Spleen (tissue), 11 donors: ENCODE measurements at regions not wholly inside any gene's neighbourhood (a gene's known extent, or its start where the extent isn't known, plus 50 kb on each side); places are given as distances from the start of the nearest gene placed in this dataset.

Source experiments
- DNase-seq: peaks from one replicate; pipeline ENCODE4 v3.0.0-alpha.2; 2020
- H3K27ac ChIP-seq, 8 donors: fragments of 200-600 bp; sonication (generic) in 7 of 8; 1 replicate in 4 of 8; 2 replicates in 4 of 8; pipeline versions ENCODE4 v1.5.0 to v1.8.0; 2016 to 2021; ENCODE audit warnings: inconsistent platforms in 4 of 8, mild to moderate bottlenecking in 4 of 8, moderate library complexity in 1 of 8
- H3K27me3 ChIP-seq, 7 donors: fragments of 200-600 bp; sonication (generic) in 6 of 7; replicated peaks in 1 of 7; 1 replicate in 4 of 7; 2 replicates in 3 of 7; pipeline versions ENCODE4 v1.5.0 to v1.8.0; 2016 to 2021; ENCODE audit warnings: inconsistent platforms in 3 of 7, mild to moderate bottlenecking in 1 of 7
- H3K36me3 ChIP-seq, 6 donors: fragments of 200-600 bp; sonication (generic) in 5 of 6; 1 replicate in 4 of 6; 2 replicates in 2 of 6; pipeline versions ENCODE4 v1.5.0 to v1.8.0; 2016 to 2021; ENCODE audit warnings: inconsistent platforms in 2 of 6
- H3K4me1 ChIP-seq, 6 donors: fragments of 200-600 bp; sonication (generic) in 5 of 6; 1 replicate in 3 of 6; 2 replicates in 3 of 6; pipeline versions ENCODE4 v1.5.0 to v1.8.0; 2016 to 2021; ENCODE audit warnings: inconsistent platforms in 3 of 6
- H3K4me3 ChIP-seq, 8 donors: fragments of 200-600 bp; sonication (generic) in 7 of 8; 1 replicate in 4 of 8; 2 replicates in 4 of 8; pipeline versions ENCODE4 v1.5.0 to v1.8.0; 2016 to 2021; ENCODE audit warnings: inconsistent platforms in 4 of 8, mild to moderate bottlenecking in 4 of 8, moderate library complexity in 2 of 8
- H3K9me3 ChIP-seq, 8 donors: fragments of 200-600 bp; sonication (generic) in 7 of 8; 1 replicate in 4 of 8; 2 replicates in 4 of 8; pipeline versions ENCODE4 v1.5.0 to v1.8.0; 2016 to 2021; ENCODE audit warnings: inconsistent platforms in 4 of 8
- POLR2A ChIP-seq, 3 donors: fragments of 450-650 bp; IDR thresholded peaks; one replicate each; pipeline ENCODE4 v1.5.1; 2017; ENCODE audit warnings: antibody characterized with exemption in 3 of 3, mild to moderate bottlenecking in 1 of 3
- POLR2AphosphoS5 ChIP-seq, 3 donors: sonication (generic); formaldehyde crosslinking; IDR thresholded peaks; one replicate each; pipeline ENCODE4 v1.5.1; 2017; ENCODE audit warnings: antibody characterized with exemption in 3 of 3
- WGBS, 5 donors: extraction: QIAGEN DNeasy Blood & Tissue Kit in 3 of 5; methylation state at CpG; one replicate each; pipeline versions ENCODE4 v1.1.5 to v1.1.7; 2013 to 2018; 5-methylcytosine and 5-hydroxymethylcytosine counted together
- intact Hi-C: fragments of 100-400 bp; cut with DNase I; formaldehyde crosslinking; loops from one replicate; pipeline ENCODE4 v1.15.0; 2023; ENCODE audit warnings: low total_unique reads
- TF ChIP-seq, protein P1 (sequence below), 11 experiments: fragments of 200-600 bp in 7 of 11; fragments of 450-650 bp in 4 of 11; sonication (generic) in 4 of 11; IDR thresholded peaks in 8 of 11; conservative IDR thresholded peaks in 3 of 11; 1 replicate in 7 of 11; 2 replicates in 4 of 11; pipeline versions ENCODE4 v1.4.0 to v1.8.0; 2016 to 2021; ENCODE audit warnings: antibody characterized with exemption in 11 of 11, inconsistent platforms in 4 of 11, mild to moderate bottlenecking in 1 of 11
- donor health status: healthy with polysubstance abuse.
- donor health status: DM: no; HTN: no; CAD: no; lungs with moderate emphysema.
- donor health status: DM: no; HTN: no; CAD: no.
- donor health status: Bipolar disorder and iron deficiency.
- donor health status: healthy.
- donor health status: DM: no; HTN: no; CAD: no.
- donor health status: DM: yes; HTN: yes; CAD: no.

DNA sequence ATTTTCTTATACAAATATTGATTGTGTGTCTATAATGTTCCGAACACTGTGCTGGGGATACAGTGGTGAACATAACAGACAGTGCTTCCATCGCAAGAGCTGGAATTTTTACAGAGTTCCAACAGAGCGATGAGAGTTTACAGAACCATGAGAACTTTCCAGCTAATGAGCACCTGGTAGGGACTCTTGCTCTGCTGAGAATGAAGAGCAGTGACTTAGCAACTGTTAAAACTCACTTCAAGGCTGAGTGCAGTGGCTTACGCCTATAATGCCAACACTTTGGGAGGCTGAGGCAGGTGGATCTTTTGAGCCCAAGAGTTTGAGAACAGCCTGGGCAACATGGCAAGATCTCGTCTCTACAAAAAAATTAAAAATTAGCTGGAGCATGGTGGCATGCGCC lies 113.8 kb upstream of the DIO2 start:
- Histone ChIP-seq H3K27ac (no peak overlapping the region), H3K4me1 (no peaks in the 10 kb centered on the region), H3K36me3 (no peaks in the 10 kb centered on the region), H3K9me3 (peaks cover 0 to 17% (median 10%) of the 10 kb centered on the region in 8 donors), H3K4me3 (no peak overlapping the region), H3K27me3 (no peaks in the 10 kb centered on the region)
- DNase-seq, result no peak
- intact Hi-C loops, result no loop called here
- TF ChIP-seq POLR2AphosphoS5 (IDR thresholded peaks at IDR 0.05), result no peak
- 90 to 94% (median 92%) methylated on average over 6 of the region's 6 CpGs for WGBS, 5 donors

DNA sequence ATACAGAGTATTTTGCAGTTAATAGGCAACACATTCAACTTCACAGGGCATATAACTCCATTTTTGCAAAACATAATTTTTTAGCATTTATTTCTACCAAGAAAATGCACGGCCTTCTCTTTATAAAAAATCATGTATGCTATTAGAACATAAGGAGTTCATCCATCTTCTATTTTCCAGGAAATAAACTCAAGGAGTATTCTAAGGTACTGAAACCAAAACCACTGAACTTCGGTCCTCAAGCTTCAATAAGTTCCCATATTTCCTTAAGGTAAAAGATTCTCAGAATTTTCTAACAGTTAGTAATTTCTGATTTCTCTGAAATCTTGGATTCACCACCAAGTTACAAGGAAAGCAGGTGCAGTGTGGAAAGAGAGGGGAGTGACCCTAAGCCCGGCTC lies 113.3 kb upstream of the DIO2 start:
- intact Hi-C loops, result no loop called here
- no peak overlapping the region for H3K4me3 ChIP-seq
- TF ChIP-seq POLR2A (IDR thresholded peaks at IDR 0.05), result no peak
- 69 to 77% (median 74%) methylated on average over 3 of the region's 3 CpGs for WGBS, 5 donors
- H3K9me3 ChIP-seq, result peaks cover 0 to 21% (median 15%) of the 10 kb centered on the region in 8 donors
- no peaks in the 10 kb centered on the region for H3K4me1 ChIP-seq
- no peaks in the 10 kb centered on the region for H3K27me3 ChIP-seq
- H3K36me3 ChIP-seq, result no peaks in the 10 kb centered on the region
- no peak for DNase-seq
- no peak overlapping the region for H3K27ac ChIP-seq

DNA sequence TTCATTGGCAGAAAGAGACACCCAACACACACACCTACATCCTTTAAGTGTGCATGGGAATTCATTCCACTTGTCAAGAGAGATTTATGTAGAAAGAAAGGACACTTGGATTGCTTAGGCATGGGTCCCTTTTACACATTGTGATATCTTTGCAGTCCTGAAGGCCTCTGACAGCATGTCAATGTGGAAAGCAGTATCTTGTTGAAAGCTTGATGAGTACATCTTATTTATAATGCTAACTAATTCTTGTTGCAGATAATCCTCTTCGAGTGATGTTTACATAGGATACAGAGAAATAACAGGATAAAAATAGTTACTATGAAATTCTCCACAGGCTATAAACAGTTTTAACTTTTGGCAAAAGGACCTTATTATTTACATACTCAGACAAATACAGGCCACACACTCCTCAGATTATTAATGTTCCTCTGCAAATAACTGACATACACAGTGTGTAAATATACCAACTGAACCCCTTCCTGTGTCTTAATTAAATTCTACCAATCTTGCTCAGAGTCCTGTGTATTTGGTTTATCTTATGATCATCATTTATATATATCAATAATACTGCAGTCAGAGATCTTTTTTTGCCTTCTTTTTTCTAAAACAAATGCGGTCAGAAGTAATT lies 111.8 kb upstream of the DIO2 start:
- DNase-seq, result no peak
- no peak for TF ChIP-seq POLR2AphosphoS5 (IDR thresholded peaks at IDR 0.05)
- TF ChIP-seq, protein P1, sequence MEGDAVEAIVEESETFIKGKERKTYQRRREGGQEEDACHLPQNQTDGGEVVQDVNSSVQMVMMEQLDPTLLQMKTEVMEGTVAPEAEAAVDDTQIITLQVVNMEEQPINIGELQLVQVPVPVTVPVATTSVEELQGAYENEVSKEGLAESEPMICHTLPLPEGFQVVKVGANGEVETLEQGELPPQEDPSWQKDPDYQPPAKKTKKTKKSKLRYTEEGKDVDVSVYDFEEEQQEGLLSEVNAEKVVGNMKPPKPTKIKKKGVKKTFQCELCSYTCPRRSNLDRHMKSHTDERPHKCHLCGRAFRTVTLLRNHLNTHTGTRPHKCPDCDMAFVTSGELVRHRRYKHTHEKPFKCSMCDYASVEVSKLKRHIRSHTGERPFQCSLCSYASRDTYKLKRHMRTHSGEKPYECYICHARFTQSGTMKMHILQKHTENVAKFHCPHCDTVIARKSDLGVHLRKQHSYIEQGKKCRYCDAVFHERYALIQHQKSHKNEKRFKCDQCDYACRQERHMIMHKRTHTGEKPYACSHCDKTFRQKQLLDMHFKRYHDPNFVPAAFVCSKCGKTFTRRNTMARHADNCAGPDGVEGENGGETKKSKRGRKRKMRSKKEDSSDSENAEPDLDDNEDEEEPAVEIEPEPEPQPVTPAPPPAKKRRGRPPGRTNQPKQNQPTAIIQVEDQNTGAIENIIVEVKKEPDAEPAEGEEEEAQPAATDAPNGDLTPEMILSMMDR (IDR thresholded peaks at IDR 0.05 in 8 of 11, conservative IDR thresholded peaks at IDR 0.05 in 3 of 11), result no peak
- no peak for TF ChIP-seq POLR2A (IDR thresholded peaks at IDR 0.05)
- Histone ChIP-seq H3K27ac (no peak overlapping the region), H3K27me3 (no peaks in the 10 kb centered on the region), H3K4me3 (no peak overlapping the region), H3K9me3 (peaks cover 0 to 25% (median 21%) of the 10 kb centered on the region in 8 donors), H3K36me3 (no peaks in the 10 kb centered on the region), H3K4me1 (no peaks in the 10 kb centered on the region)
- WGBS, 5 donors, result 77 to 92% (median 83%) methylated on average over 2 of the region's 2 CpGs
- intact Hi-C loops, result no loop called here

DNA sequence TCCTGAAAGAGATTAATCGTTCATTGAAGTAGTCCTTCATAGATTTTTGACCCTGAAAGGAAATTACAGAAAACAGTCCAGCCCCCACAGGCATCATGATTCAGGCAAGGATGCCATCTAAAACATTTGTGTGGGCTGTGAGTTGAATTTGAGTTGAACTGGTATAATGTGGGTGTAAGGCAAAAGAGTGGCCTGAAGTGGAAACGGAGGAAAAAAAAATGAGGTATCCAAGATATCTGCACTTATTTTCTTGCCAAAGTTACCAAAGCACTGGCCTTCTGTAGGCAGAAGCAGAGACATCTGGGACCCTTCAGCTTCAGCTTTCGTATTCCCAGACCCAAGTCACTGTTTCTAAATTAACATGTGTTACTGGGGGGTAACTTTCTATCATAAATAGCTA lies 105.1 kb upstream of the DIO2 start:
- intact Hi-C loops, result no loop called here
- Histone ChIP-seq H3K9me3 (peaks cover 0 to 27% (median 20%) of the 10 kb centered on the region in 8 donors), H3K36me3 (no peaks in the 10 kb centered on the region), H3K4me3 (no peak overlapping the region), H3K27me3 (no peaks in the 10 kb centered on the region), H3K4me1 (no peaks in the 10 kb centered on the region), H3K27ac (no peak overlapping the region)
- no peak for TF ChIP-seq POLR2A (IDR thresholded peaks at IDR 0.05)
- TF ChIP-seq, protein P1 (IDR thresholded peaks at IDR 0.05 in 8 of 11, conservative IDR thresholded peaks at IDR 0.05 in 3 of 11), result no peak
- TF ChIP-seq POLR2AphosphoS5 (IDR thresholded peaks at IDR 0.05), result no peak
- no peak for DNase-seq
- 54 to 76% (median 64%) methylated on average over 3 of the region's 3 CpGs for WGBS, 5 donors

DNA sequence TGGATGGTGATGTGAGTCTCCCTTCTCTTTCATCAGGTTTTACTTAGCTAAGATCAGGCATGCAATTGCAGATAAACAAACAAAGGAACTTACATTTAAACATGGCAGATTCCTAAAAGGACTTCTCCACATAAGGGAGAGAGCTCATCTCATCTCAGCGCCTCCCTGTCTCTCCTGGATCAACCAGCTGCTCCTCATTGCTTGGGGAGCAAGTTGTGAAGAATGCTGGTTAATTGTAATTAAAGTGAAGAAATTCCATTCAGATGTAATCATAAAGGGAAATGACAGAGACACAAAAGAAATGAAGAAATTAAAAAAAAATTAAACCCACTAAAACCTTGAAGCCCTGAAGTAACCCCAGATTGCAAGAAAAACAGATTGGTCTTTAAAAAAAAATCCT lies 104.4 kb upstream of the DIO2 start:
- DNase-seq, result no peak
- Histone ChIP-seq H3K4me1 (no peaks in the 10 kb centered on the region), H3K4me3 (no peak overlapping the region), H3K36me3 (no peaks in the 10 kb centered on the region), H3K27ac (no peak overlapping the region), H3K9me3 (peaks cover 0 to 20% (median 13%) of the 10 kb centered on the region in 8 donors), H3K27me3 (no peaks in the 10 kb centered on the region)
- TF ChIP-seq, protein P1 (IDR thresholded peaks at IDR 0.05 in 8 of 11, conservative IDR thresholded peaks at IDR 0.05 in 3 of 11), result no peak
- no peak for TF ChIP-seq POLR2AphosphoS5 (IDR thresholded peaks at IDR 0.05)
- no peak for TF ChIP-seq POLR2A (IDR thresholded peaks at IDR 0.05)
- 81 to 86% (median 83%) methylated on average over 1 of the region's 1 CpG for WGBS, 5 donors
- intact Hi-C loops, result no loop called here
